ENCODE measurements at regions not wholly inside any gene's neighbourhood (a gene's known extent, or its start where the extent isn't known, plus 50 kb on each side); places are given as distances from the start of the nearest gene placed in this dataset.

GRCh38 chr1:222464841-222465210 lies 83.1 kb downstream of the HHIPL2 start:
- TF ChIP-seq EZH2phosphoT487 (IDR thresholded peaks at IDR 0.05; ENCODE audit: insufficient read depth, low read depth) (no peak), EZH2 (IDR thresholded peaks at IDR 0.05; ENCODE audit: insufficient read depth, poor library complexity, severe bottlenecking) (no peak)

Data from GM23248 (cell line).